CD4-positive, alpha-beta T cell (primary cell): ENCODE measurements at regions not wholly inside any gene's neighbourhood (a gene's known extent, or its start where the extent isn't known, plus 50 kb on each side); places are given as distances from the start of the nearest gene placed in this dataset.

ENCODE experiments used
- ATAC-seq: fragments of 200-7000 bp; cut with Tn5 transposase; one replicate; pipeline ENCODE4 v1.10.0; 2022; ENCODE audit warnings: mild to moderate bottlenecking; ENCODE audit not compliant: poor library complexity
- CTCF ChIA-PET: fragments of 350-600 bp; sonication (Branson Sonifier 250); formaldehyde crosslinking; loops from one replicate; lab custom pipeline; 2021; ENCODE audit warnings: antibody characterized with exemption, inconsistent platforms; lab: Charles Lee
- POLR2A ChIA-PET: fragments of 350-600 bp; sonication (Branson Sonifier 250); formaldehyde crosslinking; loops from one replicate; lab custom pipeline; 2021; ENCODE audit warnings: antibody characterized with exemption, inconsistent platforms; lab: Charles Lee
- DNase-seq, 14 experiments: peaks; one replicate each; pipeline ENCODE4 v3.0.0-alpha.2; 2013 to 2020; ENCODE audit warnings: mixed read lengths in 2 of 14
- H3K27ac ChIP-seq, 2 donors: one replicate each; pipeline versions ENCODE4 v1.5.1 to v1.7.0; 2013; ENCODE audit warnings: low read length in 2 of 2, low read depth in 1 of 2, mild to moderate bottlenecking in 1 of 2
- H3K27me3 ChIP-seq, 2 experiments: 1 replicate in 1 of 2; 2 replicates in 1 of 2; pipeline versions ENCODE4 v1.6.1 to v1.7.0; 2013; ENCODE audit warnings: low read length in 2 of 2, control low read depth in 1 of 2, mild to moderate bottlenecking in 1 of 2, moderate library complexity in 1 of 2; ENCODE audit not compliant: insufficient read depth in 2 of 2, control insufficient read depth in 1 of 2
- H3K36me3 ChIP-seq: one replicate; pipeline ENCODE4 v1.6.1; 2013; ENCODE audit warnings: low read length, control low read depth; ENCODE audit not compliant: insufficient read depth
- H3K4me1 ChIP-seq: one replicate; pipeline ENCODE4 v1.6.1; 2013; ENCODE audit warnings: low read length, control low read depth; ENCODE audit not compliant: insufficient read depth
- H3K4me3 ChIP-seq: one replicate; pipeline ENCODE4 v1.5.1; 2013; ENCODE audit warnings: mild to moderate bottlenecking, low read length, moderate library complexity
- H3K9me3 ChIP-seq, 2 experiments: 1 replicate in 1 of 2; 2 replicates in 1 of 2; pipeline versions ENCODE4 v1.6.1 to v1.7.0; 2013; ENCODE audit warnings: low read length in 2 of 2, mild to moderate bottlenecking in 2 of 2, control low read depth in 1 of 2, moderate library complexity in 1 of 2; ENCODE audit not compliant: control insufficient read depth in 1 of 2, insufficient read depth in 1 of 2
- H3K27ac Mint-ChIP-seq: one replicate; pipeline ENCODE4 v1.8.0; 2020; ENCODE audit warnings: mixed read lengths
- H3K27me3 Mint-ChIP-seq: one replicate; pipeline ENCODE4 v1.8.0; 2021; ENCODE audit warnings: mixed read lengths
- H3K36me3 Mint-ChIP-seq: one replicate; pipeline ENCODE4 v1.8.0; 2021; ENCODE audit warnings: low read depth, mixed read lengths
- H3K4me1 Mint-ChIP-seq: one replicate; pipeline ENCODE4 v1.8.0; 2021; ENCODE audit warnings: low read depth, mixed read lengths
- H3K4me3 Mint-ChIP-seq: one replicate; pipeline ENCODE4 v1.8.0; 2020; ENCODE audit warnings: mild to moderate bottlenecking, mixed read lengths
- H3K9me3 Mint-ChIP-seq: one replicate; pipeline ENCODE4 v1.8.0; 2020; ENCODE audit warnings: mixed read lengths
- CTCF ChIP-seq: fragments of 200-600 bp; IDR thresholded peaks from one replicate; pipeline ENCODE4 v1.8.0; 2022; ENCODE audit warnings: antibody characterized with exemption, mild to moderate bottlenecking
- intact Hi-C, 2 experiments: fragments of 100-400 bp; cut with DNase I in 1 of 2; cut with micrococcal nuclease in 1 of 2; formaldehyde crosslinking; loops; one replicate each; pipeline versions ENCODE4 v1.15.1 to v1.9.0; 2023 to 2025; cut with DNase I, micrococcal nuclease

GRCh38 chr14:54114941-54115340, 158.3 kb upstream of the BMP4 start:
- Mint-ChIP-seq H3K27ac (no peak overlapping the region), H3K9me3 (peaks cover 5% of the 10 kb centered on the region), H3K27me3 (no peaks in the 10 kb centered on the region), H3K4me3 (no peak overlapping the region), H3K36me3 (no peaks in the 10 kb centered on the region), H3K4me1 (no peaks in the 10 kb centered on the region)
- ChIA-PET CTCF (no interaction called here), POLR2A (no interaction called here)
- Histone ChIP-seq H3K4me1 (no peaks in the 10 kb centered on the region), H3K27me3 (no peaks in the 10 kb centered on the region), H3K4me3 (no peak overlapping the region), H3K27ac (no peak overlapping the region), H3K36me3 (no peaks in the 10 kb centered on the region), H3K9me3 (no peaks in the 10 kb centered on the region)
- no peak for DNase-seq
- intact Hi-C loops: loop anchor here in 1 of 2 experiments (2.0 kb wide), 1 partner anchor 76 kb away; no protein-coding TSS in a partner anchor
- ATAC-seq: no peak
- no peak for TF ChIP-seq CTCF

- CTCF ChIA-PET: no interaction called here
- POLR2A ChIA-PET: no interaction called here
- H3K4me3 ChIP-seq: no peak overlapping the region
- DNase-seq: no peak
- H3K36me3 ChIP-seq: no peaks in the 10 kb centered on the region
- H3K27ac Mint-ChIP-seq: no peak overlapping the region
- no peaks in the 10 kb centered on the region for H3K4me1 ChIP-seq
- TF ChIP-seq CTCF: no peak
- H3K27me3 ChIP-seq: no peaks in the 10 kb centered on the region
- H3K27me3 Mint-ChIP-seq: no peaks in the 10 kb centered on the region
- no peak for ATAC-seq
- no peaks in the 10 kb centered on the region for H3K4me1 Mint-ChIP-seq
- intact Hi-C loops: no loop called here
- H3K4me3 Mint-ChIP-seq: no peak overlapping the region
- H3K36me3 Mint-ChIP-seq: no peaks in the 10 kb centered on the region
- H3K27ac ChIP-seq: no peak overlapping the region
- H3K9me3 Mint-ChIP-seq: peaks cover 5% of the 10 kb centered on the region
- no peaks in the 10 kb centered on the region for H3K9me3 ChIP-seq
Observed at GRCh38 chr14:54116198-54116885, 159.7 kb upstream of the BMP4 start.

GRCh38 chr14:54116972-54117371, 160.3 kb upstream of the BMP4 start:
- no peak overlapping the region for H3K4me3 ChIP-seq
- H3K27ac ChIP-seq: no peak overlapping the region
- ATAC-seq (no peak), DNase-seq (no peak)
- H3K36me3 ChIP-seq: no peaks in the 10 kb centered on the region
- no peaks in the 10 kb centered on the region for H3K36me3 Mint-ChIP-seq
- no peak for TF ChIP-seq CTCF
- no peaks in the 10 kb centered on the region for H3K4me1 ChIP-seq
- POLR2A ChIA-PET: no interaction called here
- H3K9me3 ChIP-seq: no peaks in the 10 kb centered on the region
- CTCF ChIA-PET: no interaction called here
- no peaks in the 10 kb centered on the region for H3K27me3 ChIP-seq
- H3K27me3 Mint-ChIP-seq: no peaks in the 10 kb centered on the region
- no peak overlapping the region for H3K4me3 Mint-ChIP-seq
- H3K27ac Mint-ChIP-seq: no peak overlapping the region
- intact Hi-C loops: no loop called here
- peaks cover 5% of the 10 kb centered on the region for H3K9me3 Mint-ChIP-seq
- no peaks in the 10 kb centered on the region for H3K4me1 Mint-ChIP-seq
